Fibroblast of pulmonary artery (primary cell): ENCODE measurements at regions not wholly inside any gene's neighbourhood (a gene's known extent, or its start where the extent isn't known, plus 50 kb on each side); places are given as distances from the start of the nearest gene placed in this dataset.

Experiments
- DNase-seq: peaks from one replicate; pipeline ENCODE4 v3.0.0-alpha.2; 2010; ENCODE audit warnings: low read depth
- H3K4me3 ChIP-seq: replicated peaks from 2 replicates; pipeline ENCODE4 v1.5.1; 2011; ENCODE audit warnings: low read depth, mild to moderate bottlenecking, control low read depth, low read length, moderate library complexity
- CTCF ChIP-seq: IDR thresholded peaks from 2 replicates; pipeline ENCODE4 v1.5.1; 2011; ENCODE audit warnings: mild to moderate bottlenecking, control low read depth, low read length, inconsistent platforms; ENCODE audit errors: missing control alignments

DNA sequence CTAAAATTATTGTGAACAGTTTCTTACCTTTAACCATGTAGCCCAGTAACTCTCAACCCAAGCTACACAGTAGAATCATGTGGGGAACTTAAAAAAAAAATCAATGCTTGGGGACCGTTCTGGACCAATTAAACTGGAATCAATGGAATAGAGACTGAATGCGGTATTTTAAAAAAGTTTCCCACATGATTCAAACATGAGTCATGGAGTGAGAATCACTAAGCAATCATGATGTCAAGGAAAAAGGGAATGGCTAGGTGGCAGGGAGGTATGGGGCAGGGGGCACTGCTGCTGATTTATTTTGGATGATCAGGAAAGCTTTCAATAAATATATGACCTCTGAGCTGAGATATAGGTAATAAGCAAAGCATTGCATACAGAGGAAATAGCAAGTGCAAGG, 250.5 kb upstream of the RORA start:
- TF ChIP-seq CTCF = no peak
- no peak for DNase-seq
- H3K4me3 ChIP-seq = no peak overlapping the region

DNA sequence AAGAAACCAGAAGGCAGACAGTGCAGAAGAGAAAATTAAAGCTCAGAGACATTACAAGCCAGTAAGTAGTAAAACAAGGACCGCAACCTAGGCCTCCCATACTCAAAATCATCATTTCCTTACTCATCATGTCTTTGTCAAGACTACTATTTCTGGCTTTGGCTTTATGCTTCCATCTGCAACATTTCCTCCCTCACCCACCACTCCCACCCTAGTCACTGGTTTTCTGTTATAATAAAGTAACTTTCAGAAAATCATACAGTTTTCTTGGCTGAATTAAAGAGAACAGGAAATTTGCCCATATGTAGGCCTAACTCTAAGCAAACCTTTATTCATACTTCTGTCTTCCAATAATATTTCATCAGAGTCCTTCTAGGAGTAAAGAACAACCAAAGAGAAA, 247.6 kb upstream of the RORA start:
- no peak overlapping the region for H3K4me3 ChIP-seq
- DNase-seq = no peak
- TF ChIP-seq CTCF = no peak

DNA sequence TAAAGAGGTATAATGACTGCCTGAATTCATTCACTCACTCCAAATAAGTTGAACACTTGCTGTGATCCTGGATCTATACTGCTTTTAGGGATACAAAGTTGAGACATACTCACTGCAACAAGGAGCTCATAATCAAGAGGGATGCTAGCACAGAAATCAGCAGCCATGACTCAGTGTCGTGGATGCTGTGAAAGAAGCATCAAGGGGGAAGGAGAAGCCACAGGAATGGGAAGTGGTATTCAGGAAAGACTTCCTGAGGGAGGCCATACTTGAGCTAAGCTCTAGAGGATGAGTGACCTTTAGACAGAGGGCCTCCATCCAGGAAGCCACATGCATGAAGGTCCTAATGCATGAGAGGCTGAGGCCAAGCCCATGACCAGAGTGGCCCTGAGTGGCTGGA, 245.7 kb upstream of the RORA start:
- no peak for TF ChIP-seq CTCF
- no peak overlapping the region for H3K4me3 ChIP-seq
- no peak for DNase-seq

GRCh38 chr15:61467823-61468222, 238.7 kb upstream of the RORA start:
- no peak overlapping the region for H3K4me3 ChIP-seq
- no peak for DNase-seq
- TF ChIP-seq CTCF = no peak

- H3K4me3 ChIP-seq = no peak overlapping the region
- TF ChIP-seq CTCF = no peak
- DNase-seq = peak; percentile 85
Measured at GRCh38 chr15:61459785-61460707, 230.9 kb upstream of the RORA start.

- DNase-seq = no peak
- TF ChIP-seq CTCF = no peak
Measured at GRCh38 chr15:61457050-61457733, 228.1 kb upstream of the RORA start.

More at GRCh38 chr15:61457050-61457733, 228.1 kb upstream of the RORA start:
- H3K4me3 ChIP-seq = no peak overlapping the region
